HG03354 (cell line): ENCODE measurements at regions not wholly inside any gene's neighbourhood (a gene's known extent, or its start where the extent isn't known, plus 50 kb on each side); places are given as distances from the start of the nearest gene placed in this dataset.

Experiments
- ATAC-seq: cut with Tn5 transposase; IDR thresholded peaks from one replicate; pipeline ENCODE4 v1.9.1; 2021; ENCODE audit warnings: mild to moderate bottlenecking; ENCODE audit not compliant: unreplicated experiment, poor library complexity, severe bottlenecking

DNA sequence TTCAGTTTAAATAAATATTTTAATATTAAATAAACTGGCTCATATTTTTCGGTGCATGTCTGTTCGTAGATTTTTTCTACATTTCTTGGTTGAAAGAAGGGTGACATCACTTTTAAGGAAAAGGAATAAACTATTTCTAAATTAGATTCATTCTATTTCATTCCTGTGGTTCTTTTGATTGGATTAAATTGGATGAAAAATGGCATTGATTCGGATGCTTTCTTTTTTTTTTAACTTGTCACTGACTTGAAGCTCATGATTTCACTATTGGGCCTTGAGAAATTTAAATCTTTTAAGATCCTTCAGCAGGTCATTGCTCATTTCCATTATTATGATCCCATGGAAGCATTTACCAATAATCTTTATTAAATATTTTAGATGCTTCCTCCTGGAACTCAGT is 113.1 kb upstream of the RASSF8 start:
- ATAC-seq, result no peak

DNA sequence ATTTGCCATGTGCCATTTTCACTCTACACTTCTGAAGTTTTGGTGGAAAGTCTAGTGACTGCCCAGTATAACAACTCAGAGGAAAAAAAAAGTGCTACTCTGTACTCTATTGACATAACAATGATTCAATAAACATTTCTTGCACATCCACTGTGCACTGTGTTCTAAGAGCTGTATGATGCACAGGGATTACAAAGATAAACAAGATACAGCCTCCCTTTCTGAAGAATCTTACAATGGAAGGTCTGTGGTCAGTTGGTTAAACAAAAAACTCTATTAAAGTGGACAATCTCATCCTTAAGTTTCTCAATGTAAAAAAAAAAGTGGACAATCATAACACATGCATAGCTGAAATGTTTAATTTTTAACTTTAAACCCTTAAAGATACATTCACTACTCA is 105.7 kb upstream of the RASSF8 start:
- ATAC-seq, result no peak

DNA sequence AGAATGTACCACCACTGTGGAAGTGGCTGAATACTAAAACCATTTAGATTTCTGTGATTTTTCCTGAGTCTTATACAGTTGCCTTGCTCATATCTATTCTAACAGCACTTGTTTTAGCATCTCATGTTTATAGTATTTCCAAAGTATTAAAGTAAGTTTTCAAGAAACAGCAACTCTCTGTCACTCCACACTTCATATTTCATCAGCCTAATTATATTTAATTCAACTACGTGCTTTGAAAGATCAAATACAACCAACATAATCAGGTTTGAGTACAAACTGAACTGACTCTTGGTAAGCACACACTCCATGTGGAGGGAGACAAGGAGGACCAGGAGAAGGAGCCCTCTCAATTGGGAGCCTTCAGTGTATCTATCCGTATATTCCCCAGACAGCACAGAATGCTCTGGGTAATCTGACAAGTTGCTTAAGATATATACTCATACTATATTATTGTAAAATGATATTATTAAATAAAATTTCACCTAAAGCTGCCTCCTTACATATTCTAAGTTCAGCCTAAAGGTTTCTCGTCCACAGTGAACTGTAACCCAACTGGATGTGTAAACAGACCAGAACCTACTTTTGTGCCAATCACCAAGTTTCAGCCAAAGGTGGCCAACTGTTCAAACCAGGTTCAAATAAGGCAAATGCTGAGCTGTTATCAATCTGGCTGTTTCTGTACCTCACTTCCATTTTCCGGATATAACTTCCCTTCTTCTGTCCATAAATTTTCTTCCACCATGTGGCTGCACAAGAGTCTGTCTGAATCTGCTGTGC is 105.0 kb upstream of the RASSF8 start:
- no peak for ATAC-seq

DNA sequence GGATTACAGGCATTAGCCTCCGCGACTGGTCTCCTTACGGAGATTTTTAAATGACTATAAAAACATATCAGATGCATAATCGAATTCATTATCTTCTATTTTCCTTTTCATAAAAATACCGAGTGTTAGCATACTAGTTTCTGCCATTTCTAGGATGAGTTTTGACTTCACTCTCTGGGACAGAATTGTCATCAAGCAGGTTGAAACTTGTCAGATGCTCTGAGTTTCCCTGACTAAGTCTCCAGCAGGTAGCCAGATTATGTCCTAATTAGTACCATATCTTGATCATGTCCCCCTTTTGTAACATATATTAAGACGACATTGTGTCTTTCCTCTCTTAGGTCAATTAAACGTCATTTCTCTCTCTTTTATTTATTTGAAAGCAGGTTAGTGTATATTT is 103.5 kb upstream of the RASSF8 start:
- no peak for ATAC-seq

DNA sequence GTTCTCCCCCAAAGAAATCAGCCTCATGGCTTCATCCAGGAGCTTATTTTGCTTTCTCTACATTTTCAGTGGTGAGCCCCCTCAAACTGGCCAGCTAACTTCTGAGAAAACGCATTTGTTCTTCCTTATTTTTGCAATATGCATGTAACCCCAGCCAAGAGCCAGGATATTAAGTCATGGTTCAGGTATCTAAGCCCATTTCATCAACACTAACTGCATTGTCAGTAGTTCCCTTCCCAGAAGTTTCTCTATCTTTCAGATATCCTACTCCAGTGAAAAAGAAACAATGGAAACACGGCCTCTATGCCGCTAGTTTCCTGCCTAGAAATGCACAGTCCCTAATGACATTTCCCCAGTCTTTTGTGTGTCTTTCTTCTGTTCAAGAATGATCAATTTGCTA is 102.8 kb upstream of the RASSF8 start:
- ATAC-seq, result no peak

DNA sequence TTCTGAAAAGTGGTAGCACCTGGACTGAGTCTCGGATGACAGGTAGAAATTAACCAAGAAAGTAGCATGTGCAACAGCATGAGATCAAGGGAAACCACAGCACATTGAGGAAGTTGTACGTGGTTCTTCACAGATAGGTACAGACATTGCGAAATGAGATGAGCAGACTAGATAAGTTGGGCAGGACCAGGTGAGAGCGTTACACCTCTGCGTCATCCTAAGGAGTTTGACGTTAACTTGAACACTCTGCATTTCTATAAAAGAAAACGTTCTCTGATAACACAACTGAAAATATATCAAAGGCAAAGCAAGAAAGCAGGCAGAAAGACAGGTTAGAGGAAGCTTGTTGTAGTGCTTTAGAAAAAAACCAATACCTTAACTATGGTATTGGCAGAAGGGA is 98.5 kb upstream of the RASSF8 start:
- no peak for ATAC-seq

DNA sequence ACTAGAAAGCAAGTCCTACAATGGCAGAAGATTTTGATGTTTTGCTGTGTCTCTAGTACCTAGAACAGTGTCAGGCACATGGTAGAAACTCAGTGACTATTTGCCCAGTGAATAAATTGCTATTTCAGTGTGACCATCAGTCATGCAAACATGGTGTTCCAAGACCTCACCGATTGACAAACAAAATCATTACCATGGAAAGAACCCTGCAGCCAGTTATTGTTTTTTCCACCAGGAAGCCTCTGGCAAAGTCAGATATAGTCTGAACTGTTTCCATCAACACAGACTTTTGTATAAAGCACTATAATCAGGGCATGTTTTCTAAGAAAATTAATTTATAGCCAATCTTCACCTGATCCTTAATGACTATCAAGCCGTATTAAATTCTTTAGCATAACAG is 97.3 kb upstream of the RASSF8 start:
- ATAC-seq, result no peak

DNA sequence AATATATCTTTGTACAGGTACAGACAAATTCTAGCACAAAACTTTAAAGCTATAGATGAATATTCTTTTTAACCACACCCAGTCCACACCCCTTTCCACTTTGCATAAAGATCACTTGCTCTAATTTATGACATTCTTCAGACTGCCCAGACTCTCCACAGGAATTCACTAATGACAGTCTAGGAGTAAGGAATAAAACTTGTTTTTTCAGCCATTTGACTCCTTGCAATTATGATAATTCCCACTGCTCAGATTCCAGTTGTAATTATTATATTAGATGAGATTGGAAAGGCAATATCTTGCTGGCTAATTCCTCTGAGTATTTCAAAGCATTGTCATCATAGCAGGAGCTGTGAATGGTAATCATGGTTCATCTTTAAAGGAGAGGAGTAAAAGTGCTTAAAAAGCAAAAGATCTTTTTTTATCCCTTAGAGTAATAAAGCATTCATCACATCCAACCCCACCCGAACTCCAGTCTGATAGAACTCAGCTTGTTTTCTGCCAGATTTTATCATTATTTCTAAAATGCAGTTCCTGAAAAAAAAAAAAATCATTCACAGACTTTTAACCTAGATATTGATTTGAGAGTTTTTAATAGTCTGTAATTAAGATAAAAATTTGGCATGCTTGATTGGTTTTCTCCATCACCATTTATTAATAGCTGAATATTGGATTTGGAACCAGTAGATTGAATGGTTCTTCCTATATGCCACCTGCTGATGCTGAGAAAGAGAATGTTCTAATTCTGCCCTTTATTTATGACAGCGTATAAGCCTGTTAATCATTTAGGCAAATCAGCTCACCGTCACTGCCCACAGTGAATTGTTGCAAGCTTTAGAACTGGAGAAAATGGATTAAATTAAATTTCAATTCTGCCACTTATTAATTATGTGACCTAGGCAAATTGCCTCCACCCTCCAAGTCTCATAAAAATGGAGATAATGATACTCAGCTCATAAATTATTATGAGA is 93.9 kb upstream of the RASSF8 start:
- no peak for ATAC-seq

DNA sequence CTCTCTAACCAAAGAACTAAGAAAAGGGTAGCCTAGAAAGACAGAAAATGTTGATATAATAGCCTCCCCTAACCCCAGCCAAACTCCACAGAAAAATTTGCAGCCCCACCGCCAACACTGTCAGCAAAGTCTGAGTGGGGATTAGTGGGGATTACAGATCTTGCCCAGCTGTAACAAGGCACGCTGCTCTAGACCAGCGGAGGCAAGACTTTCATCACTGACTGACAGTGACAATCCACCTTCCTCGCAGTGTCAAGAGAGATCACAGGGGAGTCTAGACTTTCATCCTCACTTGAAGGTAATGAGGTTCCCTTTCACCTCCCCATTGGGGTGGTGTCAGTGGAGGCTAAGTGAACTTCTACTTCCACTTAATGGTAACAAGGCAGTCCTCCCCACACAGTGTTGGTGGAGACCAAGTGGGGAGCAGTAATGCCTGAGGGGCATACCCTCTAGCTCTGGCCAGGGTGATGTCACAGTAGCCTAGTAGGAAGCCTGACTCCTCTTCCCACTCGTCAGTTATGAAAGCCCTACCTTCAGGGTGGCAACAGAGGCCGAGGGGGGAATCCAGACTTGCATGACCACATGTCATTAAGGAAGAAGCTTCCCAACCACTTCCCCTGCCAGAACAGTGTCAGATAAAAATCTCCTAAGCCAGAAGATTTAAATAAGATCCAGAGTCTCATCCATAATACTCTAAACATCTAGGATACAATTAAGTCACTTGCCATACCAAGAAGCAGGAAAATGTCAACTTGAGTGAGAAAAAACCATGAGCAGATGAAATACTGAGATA is 91.7 kb upstream of the RASSF8 start:
- ATAC-seq, result no peak

DNA sequence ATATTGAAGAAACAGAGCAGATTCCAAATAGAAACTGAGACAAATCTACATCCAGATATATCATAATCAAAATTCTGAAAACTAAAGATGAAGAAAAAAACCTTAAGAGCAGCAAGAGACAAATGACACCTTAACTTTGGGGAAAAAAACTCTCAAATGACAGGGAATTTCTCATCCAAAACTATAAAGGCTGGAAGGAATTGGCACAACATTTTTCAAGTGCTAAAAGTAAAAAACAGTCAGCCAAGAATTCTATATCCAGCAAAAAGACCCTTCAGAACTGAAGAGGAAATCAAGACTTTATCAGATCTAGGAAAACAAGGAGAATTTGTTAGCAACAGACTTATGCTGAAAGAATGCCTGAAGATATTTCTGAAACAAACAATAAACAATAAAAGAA is 90.3 kb upstream of the RASSF8 start:
- no peak for ATAC-seq

DNA sequence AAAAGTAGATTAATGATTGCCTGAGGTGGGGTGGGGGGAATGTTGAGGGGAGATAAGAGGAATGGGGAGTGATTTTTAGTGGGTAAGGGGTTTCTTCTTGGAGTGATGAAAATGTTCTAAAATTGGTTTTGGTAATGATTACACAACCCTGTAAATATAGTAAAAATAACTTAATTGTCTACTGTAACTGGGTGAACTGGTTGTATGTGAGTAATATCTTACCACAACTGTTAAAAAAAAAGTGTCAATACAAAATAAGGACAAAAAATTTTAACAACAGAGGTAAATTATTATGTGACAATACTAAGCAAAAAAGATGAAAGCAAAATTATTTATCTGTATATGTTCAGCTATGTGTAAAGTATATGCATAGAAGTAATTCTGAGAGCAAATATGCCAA is 86.3 kb upstream of the RASSF8 start:
- no peak for ATAC-seq

DNA sequence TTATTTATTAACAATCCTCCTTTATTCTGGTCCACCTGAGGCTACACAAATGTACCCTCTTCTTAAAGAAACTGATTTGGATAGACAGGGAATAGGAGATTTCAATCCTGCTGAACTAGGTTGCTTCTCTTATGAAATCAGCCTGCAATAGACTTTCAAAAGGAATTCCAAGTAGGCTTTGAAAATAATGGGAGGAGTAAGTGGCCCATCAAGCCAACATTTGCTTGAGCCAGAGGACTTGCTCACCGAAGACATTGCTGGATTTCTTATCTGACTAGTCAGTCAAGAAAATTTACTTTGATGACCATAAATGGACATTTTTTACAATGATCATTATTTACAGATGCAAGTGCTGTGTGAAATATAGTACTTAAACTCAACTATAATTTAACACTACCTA is 82.8 kb upstream of the RASSF8 start:
- ATAC-seq, result no peak

DNA sequence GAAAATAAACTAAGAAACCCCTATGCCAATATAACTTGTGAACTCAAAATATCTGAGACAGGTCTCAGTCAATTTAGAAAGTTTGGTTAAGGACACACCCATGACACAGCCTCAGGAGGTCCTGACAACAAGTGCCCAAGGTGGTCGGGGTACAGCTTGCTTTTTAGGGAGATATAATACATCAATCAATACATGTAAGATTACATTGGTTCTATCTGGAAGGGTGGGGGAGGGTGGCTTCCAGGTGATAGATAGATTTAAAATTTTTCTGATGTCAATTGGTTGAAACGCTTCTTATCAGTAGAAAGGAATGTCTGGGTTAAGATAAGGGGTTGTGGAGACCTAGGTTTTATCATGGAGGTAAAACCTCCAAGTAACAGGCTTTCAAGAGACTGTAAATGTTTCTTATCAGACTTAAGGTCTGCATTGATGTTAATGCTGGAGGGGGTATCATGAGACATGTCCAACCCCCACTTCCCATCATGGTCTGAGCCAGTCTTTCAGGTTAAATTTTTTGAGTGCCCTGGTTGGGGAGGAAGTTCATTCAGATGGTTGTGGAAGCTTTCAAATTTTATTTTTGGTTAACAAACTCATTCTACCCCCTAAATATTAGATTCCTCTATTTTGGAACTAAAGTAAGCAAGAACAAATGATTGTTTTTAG is 82.0 kb upstream of the RASSF8 start:
- no peak for ATAC-seq

DNA sequence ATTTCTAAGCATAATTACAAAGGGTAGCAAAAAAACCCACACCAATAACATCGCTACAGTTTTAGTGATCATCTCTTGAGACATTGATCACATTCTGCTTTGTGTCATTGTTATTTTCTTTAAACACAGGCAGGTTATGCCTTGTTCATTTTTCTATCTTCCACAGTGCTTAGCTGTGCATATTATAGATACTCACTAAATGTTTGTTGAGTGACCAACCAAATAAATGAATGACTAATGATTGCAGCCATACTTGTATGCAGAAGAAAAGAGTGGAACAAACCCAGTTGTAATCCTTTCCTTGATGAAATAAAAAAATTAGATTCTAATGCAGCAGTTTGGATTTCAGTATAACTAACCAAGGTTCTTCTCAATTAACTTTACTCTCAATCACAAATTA is 81.0 kb upstream of the RASSF8 start:
- no peak for ATAC-seq

DNA sequence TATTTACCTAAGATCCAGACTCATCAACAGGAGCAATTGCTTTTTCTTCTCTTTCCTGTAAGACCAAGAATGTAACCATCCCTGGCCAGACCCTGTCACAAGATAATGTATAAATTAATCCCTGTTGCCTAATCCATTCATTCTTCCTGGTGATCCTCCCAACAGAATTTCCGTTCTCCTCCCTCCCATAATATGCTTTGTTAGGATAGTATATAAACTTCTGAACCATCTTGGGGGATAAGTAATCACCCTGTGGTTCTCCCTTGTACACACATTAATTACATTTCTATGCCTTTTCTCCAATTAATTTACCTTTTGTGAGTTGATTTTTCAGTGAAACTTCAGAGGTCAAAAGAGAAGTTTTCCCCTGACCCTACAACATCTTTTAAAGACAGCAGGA is 76.2 kb upstream of the RASSF8 start:
- no peak for ATAC-seq

DNA sequence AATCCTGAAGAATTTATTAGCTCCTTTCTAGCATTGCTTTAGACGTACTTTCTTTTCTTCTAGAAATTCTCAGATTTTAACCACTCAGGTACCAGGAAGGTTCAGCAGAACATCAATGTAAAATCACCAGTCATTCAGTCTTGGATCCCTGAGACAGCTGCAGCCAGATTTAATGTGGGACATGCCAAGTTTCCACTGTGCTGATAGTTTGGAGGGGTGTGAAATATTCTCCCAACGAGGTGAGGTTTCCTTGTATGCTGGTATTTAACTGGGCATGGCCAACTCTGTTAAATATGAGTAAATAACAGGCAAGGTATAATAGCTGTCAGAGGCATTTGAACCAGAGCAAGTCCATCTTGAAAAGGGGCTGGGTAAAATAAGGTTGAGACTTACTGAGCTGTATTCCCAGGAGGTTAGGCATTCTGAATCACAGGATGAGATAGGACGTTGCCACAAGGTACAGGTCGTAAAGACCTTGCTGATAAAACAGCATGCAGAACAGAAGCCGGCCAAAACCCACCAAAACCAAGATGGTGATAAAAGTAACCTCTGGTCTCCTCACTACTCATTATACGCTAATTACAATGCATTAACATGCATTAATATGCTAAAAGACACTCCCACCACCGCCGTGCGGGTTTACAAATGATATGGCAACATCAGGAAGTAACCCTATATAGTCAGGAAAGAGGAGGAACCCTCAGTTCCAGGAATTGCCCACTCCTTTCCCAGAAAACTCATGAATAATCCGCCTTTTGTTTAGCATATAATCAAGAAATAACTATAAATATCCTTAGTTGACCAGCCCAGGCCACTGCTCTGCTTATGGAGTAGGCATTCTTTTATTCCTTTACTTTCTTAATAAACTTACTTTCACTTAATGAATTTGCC is 75.2 kb upstream of the RASSF8 start:
- ATAC-seq, result no peak

DNA sequence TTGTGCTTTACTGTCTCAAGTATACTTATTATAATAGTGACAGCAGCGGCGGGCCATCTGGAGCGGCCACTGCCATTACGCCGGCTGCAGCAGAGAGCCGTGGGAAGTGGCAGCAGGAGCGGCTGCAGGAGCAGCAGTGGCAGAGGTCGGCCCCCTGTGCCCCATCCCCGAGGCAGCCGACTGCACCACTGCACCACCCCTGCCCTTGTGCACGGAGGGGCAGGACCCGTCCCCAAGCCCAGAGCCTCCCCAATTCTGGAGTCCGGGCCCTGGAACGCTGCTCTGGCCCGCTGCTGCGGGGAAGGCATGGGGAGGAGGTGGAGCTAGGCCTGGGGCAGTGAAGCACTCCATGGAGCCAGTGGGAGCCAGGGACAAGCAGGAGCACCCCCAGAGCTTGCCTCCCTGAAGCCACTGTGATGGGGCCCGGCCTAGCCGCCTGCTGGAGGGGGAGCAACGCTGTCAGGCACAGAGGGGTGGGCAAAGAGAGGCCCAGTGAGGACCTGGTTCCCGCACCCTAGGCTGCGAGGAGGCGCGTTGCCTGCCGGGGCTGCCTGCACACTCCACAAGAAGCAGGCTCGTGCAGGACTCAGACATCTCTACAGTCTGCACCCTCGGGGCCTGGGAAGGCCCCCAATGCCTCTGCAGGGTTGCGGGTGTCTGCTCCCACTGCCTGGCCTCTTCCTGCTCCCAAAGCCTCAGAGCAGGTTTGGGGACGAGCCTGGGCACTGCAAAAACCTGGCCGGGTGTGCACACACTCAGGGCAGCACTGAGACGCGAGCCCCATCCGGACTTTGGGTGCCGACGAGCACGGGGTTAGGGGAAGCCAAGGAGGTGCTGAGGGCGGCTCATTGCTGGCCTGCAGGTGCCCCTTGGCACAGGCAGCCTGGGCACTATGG is 74.2 kb upstream of the RASSF8 start:
- no peak for ATAC-seq

DNA sequence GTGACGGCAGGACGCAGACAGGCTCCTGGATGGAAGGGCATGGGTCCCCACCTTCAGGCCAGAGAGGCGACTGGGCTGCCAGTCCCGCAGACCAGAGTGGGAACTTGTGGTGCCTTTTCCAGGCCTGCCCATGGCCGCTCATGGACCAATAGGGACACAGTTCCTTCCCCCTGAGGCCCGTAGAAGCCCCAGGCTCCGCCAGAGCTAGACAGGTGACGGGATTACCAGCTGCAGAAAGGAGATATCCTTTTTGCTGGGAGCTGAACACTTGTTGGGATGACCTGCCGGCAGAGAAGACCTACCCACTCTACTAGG is 73.6 kb upstream of the RASSF8 start:
- no peak for ATAC-seq
